DMS 273 (cell line): ENCODE measurements at regions not wholly inside any gene's neighbourhood (a gene's known extent, or its start where the extent isn't known, plus 50 kb on each side); places are given as distances from the start of the nearest gene placed in this dataset.
"Not testable (repeated sequence)": the region's sequence is repeated elsewhere in the genome, so short reads cannot be mapped to it uniquely, and the experiment has no call there.

Experiments used
- DNase-seq: peaks from one replicate; lab custom pipeline; 2025; ENCODE audit not compliant: unreplicated experiment; lab: John Stamatoyannopoulos, UW

DNA sequence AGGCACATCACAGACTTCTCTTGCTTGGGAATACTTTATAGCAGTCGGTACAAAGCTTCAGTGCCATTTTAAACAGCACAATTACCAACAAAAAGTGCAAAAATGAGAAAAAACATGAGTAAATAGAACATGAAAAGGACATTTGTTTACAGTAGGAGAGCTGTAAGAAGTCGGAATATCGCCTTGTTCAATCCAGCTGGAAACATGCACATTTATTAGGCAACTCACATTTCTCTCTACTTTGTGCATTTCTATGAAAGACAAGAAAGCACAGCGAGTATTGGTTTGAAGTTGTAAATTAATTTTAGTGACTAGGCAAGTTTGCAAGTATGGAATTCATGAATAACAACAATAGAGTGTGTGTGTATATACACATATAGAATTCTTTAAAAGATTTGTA, 484.7 kb downstream of the DACH1 start:
- no peak for DNase-seq

DNA sequence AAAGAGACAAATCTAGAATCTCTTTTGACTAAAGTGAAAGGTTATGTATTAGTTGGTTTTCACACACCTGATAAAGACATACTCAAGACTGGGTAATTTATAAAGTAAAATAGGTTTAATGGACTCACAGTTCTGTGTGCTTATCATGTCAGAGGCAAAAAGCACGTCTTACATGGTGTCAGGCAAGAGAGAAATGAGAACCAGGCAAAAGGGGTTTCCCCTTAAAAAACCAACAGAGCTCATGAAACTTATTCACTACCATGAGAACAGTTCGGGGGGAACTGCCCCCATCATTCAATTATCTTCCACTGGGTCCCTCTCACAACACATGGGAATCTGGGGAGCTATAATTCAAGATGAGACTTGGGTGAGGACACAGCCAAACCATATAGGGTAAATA, 486.8 kb downstream of the DACH1 start:
- no peak for DNase-seq

DNA sequence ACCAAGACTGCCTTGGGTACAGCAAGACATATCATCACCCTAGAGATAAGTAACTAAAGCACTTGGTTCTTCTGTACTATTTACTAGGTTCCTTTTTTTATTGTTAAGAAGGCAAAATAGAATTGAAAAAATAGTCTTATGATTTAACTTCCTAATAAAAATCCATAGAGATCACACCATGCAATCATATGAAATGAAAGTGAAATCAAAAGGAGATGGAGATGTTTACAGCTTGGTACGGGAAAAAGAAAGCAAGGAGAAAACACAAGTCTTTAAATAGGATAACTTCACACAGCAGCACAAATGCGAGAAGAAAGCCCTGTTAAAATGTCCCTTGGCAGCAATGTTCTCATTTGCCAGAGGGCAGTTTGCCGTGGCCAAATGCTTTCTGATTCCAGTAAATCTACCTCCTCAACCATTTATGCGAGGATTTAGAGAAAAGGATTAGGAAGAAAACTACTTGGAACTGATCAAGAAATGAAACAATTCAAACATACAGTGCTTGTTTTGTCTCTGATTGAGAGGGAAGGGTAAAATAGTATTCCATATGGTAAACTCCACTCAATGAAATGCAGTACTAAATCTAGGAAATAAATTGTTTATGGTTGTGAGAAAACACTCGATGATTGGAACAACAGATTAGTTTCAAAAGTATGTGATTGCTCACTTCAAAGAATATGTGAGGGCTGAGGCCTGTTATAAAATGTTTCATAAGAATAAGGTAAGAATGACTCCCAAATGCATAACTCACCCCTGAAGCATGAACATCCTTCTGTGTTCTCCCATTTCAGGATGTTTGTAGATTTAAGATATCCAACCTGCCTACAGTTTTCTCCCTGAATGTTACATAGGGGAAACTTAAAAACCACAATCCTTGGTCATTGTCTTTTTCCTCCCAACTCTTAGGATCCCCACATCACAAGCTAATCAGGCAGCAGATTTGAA, 487.8 kb downstream of the DACH1 start:
- DNase-seq: peak; percentile 45

DNA sequence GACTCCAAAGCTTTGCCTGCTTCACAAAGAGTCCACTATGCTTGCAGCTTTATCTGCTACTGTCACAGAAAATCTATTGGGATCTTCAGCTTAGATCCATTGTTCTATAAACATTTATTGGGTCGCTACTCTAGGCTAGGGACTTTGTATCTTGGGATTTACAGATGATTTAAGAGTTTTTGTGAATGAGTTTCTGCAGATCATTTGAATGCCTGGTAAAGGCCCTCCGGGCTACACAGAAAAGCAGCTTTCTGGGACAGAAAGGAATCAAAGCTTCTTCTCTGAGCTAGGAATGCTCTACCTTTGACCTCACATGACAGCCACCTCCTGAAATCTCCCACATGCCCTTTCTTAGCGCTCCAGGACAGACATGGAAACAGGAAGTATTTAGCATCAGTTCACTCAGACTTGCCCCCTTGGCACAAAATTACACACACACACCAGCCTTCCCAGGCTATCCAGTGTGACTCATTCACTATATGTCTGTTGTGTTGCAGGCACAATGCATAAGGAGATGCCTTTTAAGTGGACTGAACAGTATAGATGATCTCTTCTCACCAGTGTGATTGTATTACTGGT, 492.4 kb downstream of the DACH1 start:
- DNase-seq: peak; percentile 23

DNA sequence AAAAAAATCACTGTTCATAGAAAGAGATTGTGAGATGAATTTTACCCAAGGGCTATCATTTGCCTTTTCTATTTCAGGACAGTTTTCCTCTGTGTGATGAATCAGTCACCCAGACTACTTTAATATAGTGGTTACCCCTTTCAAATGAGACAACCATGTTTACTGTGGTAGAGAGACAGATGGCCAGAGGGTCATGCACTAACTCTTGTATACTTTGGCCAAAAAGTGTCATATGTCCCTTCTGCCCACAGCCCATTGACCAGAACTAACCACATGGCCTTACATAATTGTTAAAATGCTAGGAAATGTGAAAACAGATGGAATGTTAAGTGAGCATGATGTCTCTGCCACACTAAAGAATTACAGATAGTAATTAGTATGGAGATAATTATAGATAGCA, 498.7 kb downstream of the DACH1 start:
- DNase-seq: peak; percentile 67

DNA sequence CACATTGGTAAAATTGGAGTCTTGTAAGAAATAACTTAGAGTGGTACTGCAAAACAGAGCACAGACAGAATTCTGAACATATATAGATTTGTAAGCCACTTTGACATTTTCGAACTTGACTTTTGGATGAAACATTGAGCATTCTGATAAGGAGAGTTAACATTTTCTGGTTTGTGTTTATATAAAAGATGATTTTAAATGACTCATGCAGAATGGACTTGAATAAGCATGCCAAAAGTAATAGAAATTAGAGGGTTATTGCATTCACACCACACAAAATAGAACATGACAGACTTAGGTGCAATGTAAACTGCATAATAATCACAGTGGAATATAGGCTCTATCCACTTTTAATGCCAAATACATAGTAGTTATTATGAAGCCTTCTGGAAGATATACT, 507.0 kb downstream of the DACH1 start:
- no peak for DNase-seq

DNA sequence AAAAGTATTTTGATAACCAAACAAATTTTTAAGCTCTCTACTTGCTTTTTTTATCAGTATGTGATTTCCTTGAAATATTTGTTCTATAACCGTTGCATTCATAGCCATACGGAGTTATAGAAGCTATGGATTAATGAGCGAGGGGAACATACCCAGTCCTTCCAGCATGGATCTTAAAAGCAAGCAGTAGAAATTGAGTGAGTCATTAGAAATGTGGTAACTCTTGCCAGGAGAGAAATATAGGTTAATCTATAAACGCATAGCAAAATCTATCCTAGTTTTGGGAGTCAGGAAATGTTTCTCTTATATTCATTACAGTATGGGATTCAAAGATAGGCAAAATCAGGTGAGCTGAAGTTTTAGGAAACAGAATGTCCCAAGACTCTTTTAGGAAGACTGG, 507.4 kb downstream of the DACH1 start:
- DNase-seq: no peak

DNA sequence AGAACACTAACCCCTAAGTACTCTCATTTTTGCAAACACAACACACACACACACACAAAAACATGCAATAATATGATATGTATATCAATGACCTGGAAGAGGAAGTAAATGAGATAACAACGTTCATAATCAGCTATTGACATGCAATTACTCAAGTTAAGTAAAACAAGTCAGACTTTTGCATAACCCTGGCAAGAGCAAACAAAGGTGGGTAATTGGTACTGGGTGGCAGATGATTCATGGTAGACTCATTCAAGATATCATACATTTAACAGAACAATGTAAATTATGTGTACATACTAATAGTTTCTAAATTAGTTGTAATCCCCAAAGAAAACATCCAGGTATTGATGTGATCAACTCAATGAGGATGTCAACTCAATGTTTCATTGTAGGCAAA, 508.8 kb downstream of the DACH1 start:
- DNase-seq: no peak

DNA sequence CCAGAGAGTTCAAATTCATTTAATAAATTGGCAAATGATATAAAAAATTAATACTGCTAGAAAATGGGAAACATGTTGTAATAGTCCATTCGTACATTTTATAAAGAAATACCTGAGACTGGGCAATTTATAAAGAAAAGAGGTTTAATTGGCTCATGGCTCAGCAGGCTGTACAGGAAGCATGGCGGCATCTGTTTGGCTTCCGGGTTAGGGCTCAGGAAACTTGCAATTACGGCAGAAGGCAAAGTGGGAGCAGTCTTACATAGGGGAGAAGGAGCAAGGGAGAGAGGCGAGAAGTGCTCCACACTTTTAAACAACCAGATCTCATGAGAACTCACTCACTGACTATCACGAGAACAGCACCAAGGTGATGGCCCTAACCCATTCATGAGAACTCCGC, 512.0 kb downstream of the DACH1 start:
- no peak for DNase-seq

DNA sequence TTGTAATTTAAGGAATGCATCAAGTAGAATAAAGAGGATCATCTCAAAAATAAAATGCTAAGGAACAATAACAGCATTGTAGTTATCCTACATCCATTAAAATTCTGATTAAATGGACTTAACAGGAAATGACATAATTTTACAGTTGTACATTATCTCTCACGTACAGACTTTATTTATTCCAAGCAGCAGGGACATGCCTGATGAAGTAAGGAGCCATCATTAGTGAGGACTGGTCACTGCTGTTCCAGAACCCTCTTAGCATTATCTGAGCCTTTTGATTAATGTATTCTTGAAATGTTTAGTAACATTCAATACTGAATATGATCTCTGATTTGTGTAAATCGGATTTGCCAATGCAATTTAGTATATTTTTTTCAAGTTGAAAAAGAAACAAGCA, 516.1 kb downstream of the DACH1 start:
- DNase-seq: no peak

DNA sequence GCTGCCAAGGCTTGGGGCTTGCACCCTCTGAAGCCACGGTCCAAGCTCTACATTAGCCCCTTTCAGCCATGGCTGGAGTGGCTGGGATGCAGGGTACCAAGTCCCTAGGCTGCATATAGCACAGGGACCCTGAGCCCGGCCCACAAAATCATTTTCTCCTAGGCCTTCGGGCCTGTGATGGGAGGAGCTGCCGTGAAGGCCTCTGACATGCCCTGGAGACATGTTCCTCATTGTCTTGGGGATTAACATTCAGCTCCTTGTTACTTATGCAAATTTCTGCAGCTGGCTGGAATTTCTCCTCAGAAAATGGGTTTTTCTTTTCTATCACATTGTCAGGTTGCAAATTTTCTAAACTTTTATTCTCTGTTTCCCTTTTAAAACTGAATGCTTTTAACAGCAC, 521.1 kb downstream of the DACH1 start:
- not testable (repeated sequence) for DNase-seq

DNA sequence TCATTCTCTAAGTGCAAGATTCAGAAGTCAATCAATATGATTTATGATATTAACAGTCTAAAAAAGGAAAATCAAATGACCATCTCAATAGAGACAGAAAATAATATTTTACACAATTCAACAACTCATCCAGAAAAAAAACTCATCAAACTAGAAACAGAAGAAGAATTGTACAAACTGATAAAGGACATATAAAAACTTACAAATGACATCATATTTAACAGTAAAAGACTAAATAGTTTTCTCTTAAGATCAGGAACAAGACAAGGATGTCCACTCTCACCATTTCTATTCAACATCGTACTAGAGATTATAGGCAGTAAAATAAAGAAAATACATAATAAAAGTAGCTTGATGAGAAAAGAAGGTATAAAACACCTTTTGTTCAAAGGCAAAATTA, 527.3 kb downstream of the DACH1 start:
- DNase-seq: no peak

DNA sequence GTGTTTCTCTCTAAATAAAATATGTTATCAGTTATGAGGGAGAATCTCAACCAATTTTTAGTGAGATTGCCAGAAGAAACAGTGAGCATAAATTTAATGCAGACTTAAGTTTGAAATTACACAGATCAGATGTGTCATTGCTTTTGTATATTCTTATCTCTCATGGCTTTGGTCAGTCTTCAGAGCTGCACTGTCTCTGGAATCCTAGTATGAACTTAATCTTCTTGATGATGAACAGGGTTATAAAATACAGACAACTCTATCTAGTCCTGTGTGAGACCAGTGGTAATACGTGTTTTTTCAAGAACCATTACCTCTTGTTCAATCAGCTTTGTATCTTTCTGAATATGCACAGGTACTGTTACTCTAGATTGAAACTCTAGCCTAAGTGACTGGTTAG, 528.0 kb downstream of the DACH1 start:
- no peak for DNase-seq

DNA sequence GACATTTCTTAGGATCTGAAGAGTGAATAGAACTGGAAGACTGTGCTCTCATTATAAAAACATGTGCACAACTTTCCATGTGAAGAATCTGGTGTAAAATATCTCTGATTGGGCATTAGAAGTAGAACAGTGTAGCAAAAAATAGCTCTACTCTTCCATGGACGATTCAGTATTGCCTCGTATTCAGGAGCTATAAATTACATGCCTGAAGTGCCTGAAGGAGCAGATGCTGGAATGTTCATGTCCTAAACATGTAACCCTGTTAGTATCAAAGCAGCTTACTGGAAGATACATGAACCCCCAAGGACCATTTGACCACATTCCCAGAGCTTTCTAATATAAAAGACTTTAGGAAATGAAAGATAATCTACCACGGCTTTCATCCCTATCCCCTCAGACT, 528.9 kb downstream of the DACH1 start:
- peak; percentile 11 for DNase-seq

DNA sequence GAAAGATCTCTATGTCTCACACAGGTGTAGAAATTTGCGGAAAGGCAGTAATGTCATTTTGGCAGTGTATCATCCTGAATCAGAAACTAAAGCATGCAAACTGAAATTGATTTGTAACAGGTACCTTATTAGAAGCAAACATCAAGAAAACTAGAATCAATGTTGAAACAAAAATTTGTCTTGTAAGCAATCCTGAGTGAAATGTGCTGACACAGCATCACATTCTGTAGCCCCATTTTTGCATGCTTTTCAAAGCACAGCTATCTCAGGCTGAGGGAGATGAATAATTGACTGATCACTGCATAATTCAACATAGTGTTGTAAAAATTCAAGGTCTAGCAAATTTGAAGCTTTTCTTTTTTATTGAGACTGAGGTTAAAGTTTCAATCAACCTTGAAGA, 539.7 kb downstream of the DACH1 start:
- DNase-seq: no peak

DNA sequence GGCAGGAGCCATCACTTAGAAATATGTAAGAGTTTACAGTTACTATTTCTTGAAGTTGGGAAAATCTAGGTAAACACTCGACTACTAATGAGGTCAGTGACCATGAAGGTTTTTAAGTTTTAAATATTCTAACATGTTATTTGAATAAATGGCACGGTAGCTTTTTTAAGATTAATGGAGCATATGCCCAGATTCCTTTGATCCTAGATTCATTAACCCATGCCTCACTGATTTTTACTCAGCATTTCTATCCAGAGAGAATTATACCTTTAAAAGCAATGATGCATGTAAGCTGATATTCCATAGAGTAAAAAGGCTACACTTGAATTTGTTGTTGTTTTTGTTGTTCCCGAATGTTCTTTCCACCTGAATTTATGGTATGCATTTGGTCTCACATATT, 541.4 kb downstream of the DACH1 start:
- peak; percentile 73 for DNase-seq

DNA sequence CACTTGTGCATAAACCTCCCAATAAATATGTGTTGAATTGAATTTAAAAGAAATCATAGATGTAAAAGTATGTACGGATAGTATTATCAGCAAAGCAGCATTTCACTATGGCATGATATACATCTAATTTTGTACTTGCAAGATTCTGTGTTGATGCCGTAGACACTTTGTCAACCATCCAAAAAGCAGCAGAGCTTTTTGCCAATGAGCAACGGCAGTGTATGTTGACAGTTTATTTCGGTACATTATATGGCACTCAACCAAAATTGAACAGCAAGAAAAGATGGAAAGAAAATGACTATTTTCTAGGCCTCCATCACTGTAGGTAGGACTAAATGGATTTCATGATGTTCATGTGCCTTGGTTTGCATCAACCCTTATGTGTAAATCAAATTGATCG, 543.7 kb downstream of the DACH1 start:
- peak; percentile 23 for DNase-seq

DNA sequence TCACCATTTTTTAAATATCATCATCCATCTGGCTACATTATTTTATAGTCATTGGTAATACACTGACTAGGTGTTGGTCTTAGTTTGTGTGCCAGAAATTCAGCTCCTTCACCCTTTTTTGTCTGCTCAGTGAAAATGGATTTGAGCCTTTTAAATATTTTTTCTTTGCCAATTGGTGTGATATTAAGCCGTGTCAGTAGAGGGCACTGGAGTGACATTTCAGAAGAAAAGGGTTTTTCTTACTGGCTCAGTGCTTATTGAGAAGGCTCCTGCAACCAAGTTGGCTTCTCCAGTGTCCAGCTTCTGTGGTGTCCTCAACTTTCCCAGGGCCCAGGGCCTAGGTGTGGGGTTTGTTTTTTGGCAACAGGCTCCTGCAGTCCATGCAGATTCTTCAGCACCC, 546.6 kb downstream of the DACH1 start:
- DNase-seq: peak; percentile 76

DNA sequence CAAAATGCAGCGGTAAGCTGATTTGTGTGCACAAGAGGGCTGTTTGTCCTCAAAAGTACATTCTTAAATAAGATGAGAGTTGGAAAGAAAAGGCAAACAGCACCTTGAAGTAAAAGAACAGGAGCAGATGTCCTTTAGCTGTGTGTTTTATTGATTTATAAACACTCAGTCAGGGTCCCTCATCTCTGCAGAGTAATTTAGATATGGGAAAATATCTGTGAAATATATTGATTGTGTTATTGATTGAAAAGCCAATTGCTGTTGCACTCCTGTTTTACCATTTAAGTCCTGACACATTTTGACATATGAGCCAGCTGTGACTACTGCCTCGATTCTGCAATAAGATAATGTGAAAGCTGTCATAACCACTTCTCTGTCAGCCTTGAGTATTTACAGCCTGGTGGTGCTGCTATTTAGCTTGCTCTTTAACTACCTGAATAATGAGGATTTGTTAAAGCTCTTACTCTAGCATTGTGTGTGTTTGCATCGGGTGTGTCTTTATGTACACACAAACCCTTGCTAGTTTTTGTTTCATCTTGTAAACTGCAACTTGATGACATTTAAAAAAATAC, 550.1 kb downstream of the DACH1 start:
- DNase-seq: peak; percentile 51

DNA sequence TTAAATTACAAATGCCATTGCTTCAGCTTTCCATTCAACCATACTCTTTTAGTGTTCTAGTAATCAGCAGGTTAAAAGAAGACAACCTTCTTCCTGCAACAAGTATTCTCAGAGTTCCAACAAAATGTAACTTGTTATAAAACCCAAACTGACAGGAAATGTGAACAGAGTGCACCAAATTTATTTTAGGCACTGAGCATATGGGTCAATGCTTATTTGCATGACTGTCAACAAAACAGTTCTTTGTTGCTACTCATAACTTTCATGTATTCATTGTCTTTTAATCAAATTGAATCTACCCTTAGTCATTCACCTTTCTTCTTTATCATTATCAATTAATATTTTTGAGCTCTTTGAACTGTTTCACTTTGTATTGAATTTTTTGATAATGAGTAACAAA, 554.1 kb downstream of the DACH1 start:
- no peak for DNase-seq

DNA sequence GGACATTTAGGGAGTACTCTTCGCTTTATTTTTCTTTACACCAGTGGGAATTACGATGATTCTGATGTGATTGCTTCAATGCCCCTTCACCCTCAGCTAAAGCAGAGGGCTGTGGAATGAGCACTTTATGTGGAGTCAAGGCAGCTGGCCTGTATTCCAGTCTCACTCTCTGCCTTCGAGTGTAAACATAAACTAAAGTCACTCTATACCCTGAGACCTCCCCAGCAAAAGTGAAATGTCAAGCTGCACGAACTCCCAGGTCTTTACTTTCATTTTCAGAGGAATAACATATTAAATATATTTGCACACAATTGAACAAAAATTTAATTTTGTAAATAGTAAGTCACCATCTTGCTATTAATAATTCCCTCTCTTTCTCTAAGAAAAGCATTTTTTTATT, 557.1 kb downstream of the DACH1 start:
- DNase-seq: no peak

DNA sequence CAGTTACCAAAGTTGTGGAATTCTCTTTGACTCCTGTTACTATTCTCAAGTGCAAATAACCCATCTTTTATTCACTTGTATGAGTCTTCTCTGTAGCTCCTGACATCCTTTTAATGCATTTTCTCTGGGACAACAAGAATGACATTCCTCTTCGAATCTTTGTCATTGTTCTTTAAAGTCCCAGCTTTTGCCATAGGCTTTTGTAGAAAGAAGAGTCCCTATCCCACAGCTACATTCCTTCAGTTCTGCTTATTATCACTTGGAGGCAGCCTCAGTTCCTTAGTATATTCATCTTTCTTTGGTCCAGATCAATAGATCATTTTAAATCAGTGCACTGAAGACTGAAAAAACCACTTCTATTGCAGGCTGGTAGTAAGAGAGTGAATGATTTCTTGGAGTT, 560.2 kb downstream of the DACH1 start:
- no peak for DNase-seq
